ENCODE measurements at regions not wholly inside any gene's neighbourhood (a gene's known extent, or its start where the extent isn't known, plus 50 kb on each side); places are given as distances from the start of the nearest gene placed in this dataset.
A peak's percentile ranks its signal among the peaks of the same experiment; 100 is the strongest.
"Not testable (repeated sequence)": the region's sequence is repeated elsewhere in the genome, so short reads cannot be mapped to it uniquely, and the experiment has no call there.

DNA sequence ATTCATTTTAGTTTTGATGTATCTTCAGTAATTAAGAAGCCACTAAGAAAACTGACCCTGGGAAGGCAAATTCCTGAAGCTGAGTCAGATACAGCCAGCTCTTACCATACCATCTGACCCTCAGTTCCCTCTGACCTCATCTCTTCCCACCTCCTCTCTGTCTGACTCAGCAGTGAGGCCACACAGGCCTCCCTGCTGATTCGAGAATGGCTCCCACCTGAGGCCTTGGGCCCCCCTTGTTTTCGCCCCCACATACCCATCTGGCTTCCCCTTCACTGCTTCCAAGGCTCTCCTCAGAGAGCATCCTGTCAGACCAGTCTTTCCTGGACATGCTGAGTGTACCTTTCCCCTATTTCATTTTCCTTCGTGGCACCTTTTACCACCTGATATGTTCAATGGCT lies 71.0 kb upstream of the CYP1B1 start:
- peak; percentile 99 for DNase-seq (ENCODE audit: low read depth)

DNA sequence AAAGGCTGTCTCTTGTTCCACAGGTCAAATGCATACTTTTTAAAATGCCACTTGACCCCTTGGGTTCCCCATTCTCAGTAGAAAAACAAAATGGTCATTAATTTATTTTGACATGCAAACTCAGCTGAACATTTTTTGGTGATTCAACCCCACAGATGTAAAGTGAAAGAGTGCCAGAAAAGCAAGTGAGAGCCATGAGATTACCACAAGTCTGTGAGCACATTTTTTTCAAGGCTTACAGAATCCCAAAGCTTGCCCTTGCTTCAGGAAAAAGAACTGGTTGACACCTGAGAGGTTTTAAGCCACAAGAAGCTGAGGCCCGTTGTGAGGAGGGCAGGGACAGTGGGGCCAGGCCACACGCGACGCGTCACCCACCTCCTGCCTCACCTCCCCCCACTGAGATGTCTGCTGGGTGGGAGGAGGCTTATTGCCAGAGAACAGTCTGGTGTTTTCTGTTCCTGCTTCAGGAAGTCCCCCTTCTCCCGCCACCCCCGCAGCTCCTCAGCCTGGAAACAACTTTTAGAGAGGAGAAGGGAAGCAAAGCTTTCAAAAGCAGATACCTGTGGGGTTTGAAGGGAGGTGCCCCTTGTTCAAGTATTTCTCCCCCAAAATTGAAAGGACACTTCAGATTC lies 70.4 kb upstream of the CYP1B1 start:
- DNase-seq (ENCODE audit: low read depth) = peak; percentile 82

DNA sequence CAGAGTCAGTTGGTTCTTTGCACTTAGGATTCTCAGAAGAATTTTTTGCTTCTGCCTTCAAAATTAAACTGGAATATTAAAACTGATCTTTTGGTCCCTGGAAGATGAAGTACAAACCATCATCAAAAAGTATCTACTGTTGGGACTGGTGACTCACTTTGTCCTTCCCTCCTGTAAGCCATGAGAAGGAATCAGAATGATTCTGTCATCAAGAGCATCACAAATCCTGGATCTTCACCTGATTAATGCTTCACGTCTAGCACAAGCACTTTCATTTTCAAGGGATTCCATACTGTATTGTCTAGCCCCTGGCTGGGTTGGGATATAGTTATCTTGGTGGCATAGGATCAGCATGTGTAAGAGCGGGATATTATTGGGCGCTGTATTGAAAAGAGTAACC lies 69.3 kb upstream of the CYP1B1 start:
- DNase-seq (ENCODE audit: low read depth) = no peak

DNA sequence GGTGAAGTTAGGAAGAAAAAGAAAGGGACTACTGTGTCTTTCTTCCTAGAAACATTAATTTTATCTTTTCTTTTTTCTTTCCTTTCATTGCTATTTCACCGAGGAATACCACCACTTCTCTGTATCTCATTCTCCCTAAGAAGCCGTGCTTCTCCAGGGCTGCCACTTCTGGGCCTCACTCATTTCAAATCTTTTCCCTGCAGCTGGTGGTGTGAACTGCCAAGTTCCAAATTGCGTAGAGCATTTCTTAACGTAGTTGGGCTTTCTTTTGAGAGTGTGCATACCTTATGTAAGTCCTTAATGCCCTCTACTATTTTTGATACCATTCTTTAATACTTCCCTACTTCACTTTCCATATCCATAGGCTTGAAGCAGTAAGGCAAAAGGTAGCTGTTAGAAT lies 66.7 kb upstream of the CYP1B1 start:
- DNase-seq (ENCODE audit: low read depth) = no peak

DNA sequence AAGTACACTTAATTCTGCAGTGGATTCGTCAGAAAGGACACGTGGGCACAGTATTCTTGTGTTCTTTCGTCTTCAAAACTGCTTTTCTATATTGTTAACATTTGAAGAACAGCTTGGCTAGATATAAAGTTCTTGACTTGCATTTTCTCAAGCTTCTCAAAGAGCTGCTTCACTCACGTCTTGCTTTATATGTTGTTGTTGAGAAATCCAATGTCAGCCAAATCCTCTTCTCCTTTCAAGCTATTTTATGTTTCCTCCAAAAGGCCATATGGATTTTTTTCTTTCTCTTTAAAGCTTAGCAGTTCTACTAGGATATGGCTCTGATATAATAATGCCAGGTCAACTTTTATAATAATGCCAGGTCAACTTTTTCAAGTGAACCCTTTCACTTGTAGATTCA lies 65.5 kb upstream of the CYP1B1 start:
- DNase-seq (ENCODE audit: low read depth) = no peak

DNA sequence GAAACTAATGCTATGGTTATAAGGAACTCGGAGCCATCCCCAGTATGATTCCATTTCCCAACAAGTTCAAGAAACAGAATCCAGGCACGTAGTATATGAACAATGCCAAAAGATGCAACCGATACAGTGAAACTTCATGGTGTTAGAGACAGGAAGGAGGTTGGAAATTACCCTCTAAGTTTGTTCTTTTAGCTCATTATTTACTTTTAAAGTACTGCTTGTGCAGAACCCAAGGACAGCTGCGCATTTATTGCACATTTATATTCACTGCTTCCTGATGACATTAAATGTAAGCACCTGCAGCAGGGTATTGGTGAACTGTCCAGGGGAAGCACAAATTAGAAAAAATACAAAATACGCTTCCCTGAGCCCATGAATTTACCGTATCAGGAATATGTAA lies 63.0 kb upstream of the CYP1B1 start:
- DNase-seq (ENCODE audit: low read depth) = no peak

DNA sequence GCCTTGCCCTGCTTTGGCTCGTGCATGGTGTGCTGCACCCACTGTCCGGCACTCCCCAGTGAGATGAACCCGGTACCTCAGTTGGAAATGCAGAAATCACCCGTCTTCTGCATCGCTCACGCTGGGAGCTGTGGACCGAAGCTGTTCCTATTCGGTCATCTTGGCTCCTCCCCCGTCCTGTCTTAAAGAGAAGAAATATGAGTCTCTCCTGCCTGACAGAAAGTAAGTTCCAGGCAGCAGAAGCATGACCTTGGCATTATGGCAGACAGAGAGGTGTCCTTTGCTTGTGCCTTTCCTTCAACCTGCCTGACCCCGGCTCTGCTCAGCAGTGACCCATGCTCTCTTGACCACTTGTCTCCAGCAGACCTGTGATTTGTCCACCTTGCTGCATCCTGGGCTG lies 62.5 kb upstream of the CYP1B1 start:
- no peak for DNase-seq (ENCODE audit: low read depth)

DNA sequence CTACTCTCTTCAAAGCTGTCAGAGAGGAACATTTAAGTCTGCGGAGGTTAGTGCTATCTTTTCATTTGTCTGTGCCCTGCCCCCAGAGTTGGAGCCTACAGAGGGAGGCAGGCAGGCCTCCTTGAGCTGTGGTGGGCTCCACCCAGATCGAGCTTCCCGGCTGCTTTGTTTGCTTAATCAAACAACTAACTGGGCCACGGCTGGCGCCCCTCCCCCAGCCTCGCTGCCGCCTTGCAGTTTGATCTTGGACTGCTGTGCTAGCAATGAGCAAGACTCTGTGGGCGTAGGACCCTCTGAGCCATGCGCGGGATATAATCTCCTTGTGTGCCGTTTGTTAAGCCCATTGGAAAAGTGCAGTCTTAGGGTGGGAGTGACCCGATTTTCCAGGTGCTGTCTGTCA lies 62.0 kb upstream of the CYP1B1 start:
- DNase-seq (ENCODE audit: low read depth) = not testable (repeated sequence)

DNA sequence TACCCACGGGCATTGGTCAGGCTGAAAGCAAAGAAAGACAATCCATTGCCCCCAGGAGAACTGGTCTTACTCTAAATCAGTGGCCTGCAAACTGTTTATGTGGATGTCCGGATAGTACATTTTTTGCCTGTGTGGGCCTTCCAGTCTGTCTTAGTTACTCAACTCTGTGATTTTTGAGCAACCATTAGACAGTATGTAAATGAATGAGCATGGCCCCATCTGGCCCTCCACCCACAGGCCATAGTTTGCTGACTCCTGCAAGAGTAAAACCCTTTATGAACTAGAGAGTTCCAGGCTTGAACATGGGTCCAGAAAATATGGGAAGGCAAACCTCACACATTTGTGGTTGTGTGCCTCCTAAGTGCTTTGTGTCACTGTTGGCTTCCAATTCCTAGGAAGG lies 55.7 kb upstream of the CYP1B1 start:
- DNase-seq (ENCODE audit: low read depth) = no peak

DNA sequence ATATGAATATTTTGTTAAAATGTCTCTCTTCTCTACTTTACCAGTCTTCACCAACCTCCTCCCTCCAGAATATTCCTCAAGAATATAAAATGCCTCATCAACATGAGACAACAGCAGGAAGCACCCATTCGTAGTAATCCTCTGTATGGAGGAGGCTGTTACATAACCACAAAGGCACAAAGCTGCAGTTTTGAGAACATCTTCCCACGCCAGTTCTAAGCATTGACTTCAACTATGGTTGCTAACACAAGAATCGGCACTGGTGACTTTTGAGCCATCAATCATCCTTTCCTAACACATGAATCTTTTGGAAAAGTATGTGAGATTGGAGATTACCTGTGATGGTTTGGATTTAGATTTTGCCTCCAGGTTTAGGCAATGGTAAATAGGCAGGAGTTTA lies 54.9 kb upstream of the CYP1B1 start:
- no peak for DNase-seq (ENCODE audit: low read depth)

DNA sequence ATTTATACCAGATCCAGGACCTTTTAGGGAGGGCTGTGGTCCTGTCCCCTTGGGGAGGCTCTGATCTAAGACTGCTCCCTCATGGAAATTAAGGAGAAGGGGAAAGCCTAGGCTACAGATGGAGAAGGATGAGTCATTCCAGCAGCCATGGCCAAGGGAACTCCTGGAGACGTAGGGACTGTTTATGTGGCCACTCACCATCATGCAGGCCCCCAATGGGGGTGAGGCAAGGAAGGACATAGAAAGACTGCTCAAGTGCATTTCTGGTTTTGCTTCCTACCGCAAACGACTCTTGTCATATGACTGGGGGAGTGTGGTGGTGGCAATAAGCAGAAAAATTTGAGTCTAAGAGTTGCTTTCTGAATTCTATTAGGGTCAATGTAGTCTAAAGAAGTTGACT lies 54.0 kb upstream of the CYP1B1 start:
- no peak for DNase-seq (ENCODE audit: low read depth)

DNA sequence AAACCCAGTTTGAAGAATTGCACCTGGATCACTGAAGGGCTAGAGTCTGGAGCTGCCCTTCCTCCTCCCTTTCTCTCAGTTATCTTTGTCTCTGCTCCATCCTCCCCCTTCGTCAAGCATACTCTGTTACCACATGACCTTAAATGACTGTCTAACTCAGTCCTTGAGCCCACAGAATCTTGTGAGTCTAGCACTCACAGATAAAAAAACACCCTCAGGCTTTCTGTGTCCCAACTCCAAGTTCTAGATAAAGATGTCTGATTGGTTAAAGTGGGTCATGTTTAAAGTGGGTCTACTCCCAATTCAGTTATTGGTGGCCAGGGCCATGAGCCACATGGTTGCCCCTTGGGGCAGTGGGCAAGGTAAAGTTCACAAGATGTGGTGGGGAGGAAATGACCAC lies 53.5 kb upstream of the CYP1B1 start:
- no peak for DNase-seq (ENCODE audit: low read depth)

DNA sequence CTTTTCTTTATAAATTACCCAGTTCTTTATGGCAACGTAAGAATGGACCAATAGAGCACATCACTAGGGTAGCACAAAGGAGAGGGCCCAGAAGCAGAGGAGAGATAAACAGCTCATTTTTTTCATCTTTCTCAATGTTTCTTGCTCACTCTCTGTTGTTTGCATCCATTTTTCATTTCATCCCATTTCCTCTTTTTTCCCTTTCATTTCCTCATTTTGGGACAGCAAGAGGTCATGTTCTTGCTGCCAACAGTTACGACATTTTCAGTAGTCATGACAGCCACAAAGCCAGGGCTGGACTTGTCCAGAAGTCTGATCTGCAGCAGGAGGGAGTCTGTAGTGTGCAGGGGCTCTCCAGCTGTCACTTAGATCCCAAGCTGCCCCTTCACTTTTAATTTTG lies 52.7 kb upstream of the CYP1B1 start:
- DNase-seq (ENCODE audit: low read depth) = no peak

DNA sequence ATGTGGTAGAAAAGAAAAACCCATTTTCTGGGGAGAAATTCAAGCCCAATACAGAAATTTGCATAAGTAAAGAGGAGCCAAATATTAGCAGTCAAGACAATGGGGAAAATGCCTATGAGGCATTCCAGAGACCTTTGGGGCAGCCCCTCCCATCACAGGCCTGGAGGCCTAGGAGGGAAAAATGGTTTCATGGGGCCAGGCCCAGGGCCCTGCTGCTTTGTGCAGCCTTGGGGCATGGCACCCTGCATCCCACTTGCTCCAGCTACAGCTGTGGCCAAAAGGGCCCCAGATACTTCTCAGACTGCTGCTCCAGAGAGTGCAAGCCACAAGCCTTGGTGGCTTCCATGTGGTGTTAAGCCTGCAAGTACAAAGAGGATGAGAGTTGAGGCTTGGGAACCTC lies 51.3 kb upstream of the CYP1B1 start:
- no peak for DNase-seq (ENCODE audit: low read depth)

DNA sequence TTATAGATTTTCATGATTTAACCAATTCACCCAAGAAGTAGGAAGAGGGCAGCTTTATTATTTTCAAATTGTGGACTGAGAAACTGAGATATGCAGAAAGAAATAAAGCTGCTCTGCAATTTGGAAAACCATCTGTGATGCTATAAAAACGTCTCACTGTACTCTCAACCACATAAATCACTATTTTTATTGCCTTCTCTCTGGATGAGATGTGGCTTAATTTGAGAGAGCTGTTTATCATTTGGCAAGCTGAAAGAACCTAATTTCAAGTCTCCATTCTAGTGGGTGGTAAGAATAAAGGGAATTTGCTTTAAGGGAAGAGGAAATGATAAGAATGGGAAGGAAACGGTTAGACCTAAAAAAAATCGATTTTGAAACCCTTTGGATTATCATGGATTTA lies 49.9 kb upstream of the CYP1B1 start:
- DNase-seq (ENCODE audit: low read depth) = no peak

Data from non-pigmented ciliary epithelial cell (primary cell).